GM23338 (cell line): ENCODE measurements at regions not wholly inside any gene's neighbourhood (a gene's known extent, or its start where the extent isn't known, plus 50 kb on each side); places are given as distances from the start of the nearest gene placed in this dataset.

Source experiments
- ATAC-seq: fragments of 200-7000 bp; cut with Tn5 transposase; 3 replicates; pipeline ENCODE4 v1.9.1; 2020
- DNase-seq: peaks from one replicate; pipeline ENCODE4 v3.0.0-alpha.2; 2015; ENCODE audit warnings: low spot score
- H2AFZ ChIP-seq: fragments of 200-600 bp; sonication (generic); 2 replicates; pipeline ENCODE4 v1.8.0; 2016; ENCODE audit warnings: antibody characterized with exemption, mild to moderate bottlenecking, moderate library complexity
- H3F3A ChIP-seq: fragments of 200-600 bp; sonication (generic); replicated peaks from 2 replicates; pipeline ENCODE4 v1.8.0; 2017; ENCODE audit warnings: antibody characterized with exemption, mixed run types, low read depth
- H3K27ac ChIP-seq: fragments of 200-600 bp; sonication (generic); 2 replicates; pipeline ENCODE4 v1.6.1; 2016; ENCODE audit warnings: low read depth
- H3K27me3 ChIP-seq: fragments of 200-600 bp; sonication (generic); 2 replicates; pipeline ENCODE4 v1.8.0; 2016; ENCODE audit warnings: mild to moderate bottlenecking, mixed run types, moderate library complexity; ENCODE audit not compliant: insufficient read depth
- H3K36me3 ChIP-seq: fragments of 200-600 bp; sonication (generic); 2 replicates; pipeline ENCODE4 v1.8.0; 2016; ENCODE audit warnings: mild to moderate bottlenecking; ENCODE audit not compliant: insufficient read depth
- H3K4me1 ChIP-seq: fragments of 200-600 bp; sonication (generic); 2 replicates; pipeline ENCODE4 v1.8.0; 2016; ENCODE audit warnings: mild to moderate bottlenecking, moderate library complexity; ENCODE audit not compliant: insufficient read depth
- H3K4me2 ChIP-seq: fragments of 200-600 bp; sonication (generic); 2 replicates; pipeline ENCODE4 v1.7.1; 2017; ENCODE audit warnings: mixed run types
- H3K4me3 ChIP-seq: fragments of 200-600 bp; sonication (generic); 2 replicates; pipeline ENCODE4 v1.6.1; 2016; ENCODE audit warnings: mixed run types
- H3K79me2 ChIP-seq: fragments of 200-600 bp; sonication (generic); replicated peaks from 2 replicates; pipeline ENCODE4 v1.8.0; 2017; ENCODE audit warnings: mild to moderate bottlenecking; ENCODE audit not compliant: insufficient read depth
- H3K9me2 ChIP-seq: fragments of 200-600 bp; sonication (generic); 2 replicates; pipeline ENCODE4 v1.8.0; 2017; ENCODE audit not compliant: insufficient read depth
- H4K20me1 ChIP-seq: fragments of 200-600 bp; sonication (generic); replicated peaks from 2 replicates; pipeline ENCODE4 v1.8.0; 2017; ENCODE audit warnings: mild to moderate bottlenecking; ENCODE audit not compliant: insufficient read depth
- H3K27ac Mint-ChIP-seq: 2 replicates; pipeline ENCODE4 v1.8.0; 2020; ENCODE audit warnings: inconsistent platforms, mild to moderate bottlenecking, moderate library complexity, mixed read lengths
- H3K27me3 Mint-ChIP-seq: 3 replicates; pipeline ENCODE4 v1.8.0; 2022; ENCODE audit warnings: low read depth, mild to moderate bottlenecking, moderate library complexity, mixed read lengths, inconsistent platforms; ENCODE audit not compliant: insufficient read depth, poor library complexity
- H3K36me3 Mint-ChIP-seq: 3 replicates; pipeline ENCODE4 v1.8.0; 2021; ENCODE audit warnings: low read depth, mild to moderate bottlenecking, inconsistent platforms, moderate library complexity, mixed read lengths
- H3K4me1 Mint-ChIP-seq: 3 replicates; pipeline ENCODE4 v1.8.0; 2020; ENCODE audit warnings: mild to moderate bottlenecking, inconsistent platforms, mixed read lengths
- H3K4me3 Mint-ChIP-seq: 3 replicates; pipeline ENCODE4 v1.8.0; 2021; ENCODE audit warnings: moderate library complexity, mild to moderate bottlenecking, inconsistent platforms, mixed read lengths
- H3K9me3 Mint-ChIP-seq: 3 replicates; pipeline ENCODE4 v1.8.0; 2020; ENCODE audit warnings: moderate library complexity, mild to moderate bottlenecking, inconsistent platforms, mixed read lengths
- CREB1 ChIP-seq: fragments of 250-450 bp; sonication (Bioruptor Pico); IDR thresholded peaks from 2 replicates; pipeline ENCODE4 v1.5.0; 2020; ENCODE audit warnings: low read depth, mild to moderate bottlenecking, moderate library complexity
- EZH2 ChIP-seq: fragments of 200-600 bp; sonication (generic); IDR thresholded peaks from one replicate; pipeline ENCODE4 v1.8.0; 2017; ENCODE audit warnings: antibody characterized with exemption, mild to moderate bottlenecking, low read depth; ENCODE audit not compliant: unreplicated experiment
- EZH2phosphoT487 ChIP-seq: fragments of 200-600 bp; sonication (generic); IDR thresholded peaks from one replicate; pipeline ENCODE4 v1.8.1; 2018; ENCODE audit warnings: antibody characterized with exemption; ENCODE audit not compliant: unreplicated experiment
- JUNB ChIP-seq: IDR thresholded peaks from one replicate; pipeline ENCODE4 v1.6.1; 2016; ENCODE audit warnings: antibody characterized with exemption; ENCODE audit not compliant: unreplicated experiment
- NANOG ChIP-seq: IDR thresholded peaks from 2 replicates; pipeline ENCODE4 v1.6.1; 2016; ENCODE audit warnings: antibody characterized with exemption, borderline replicate concordance
- POLR2AphosphoS5 ChIP-seq: IDR thresholded peaks from 2 replicates; pipeline ENCODE4 v1.6.1; 2016; ENCODE audit warnings: antibody characterized with exemption, low read depth
- REST ChIP-seq: IDR thresholded peaks from one replicate; pipeline ENCODE4 v1.6.1; 2018; ENCODE audit warnings: antibody characterized with exemption; ENCODE audit not compliant: unreplicated experiment
- STAT1 ChIP-seq: IDR thresholded peaks from one replicate; pipeline ENCODE4 v1.6.1; 2016; ENCODE audit warnings: antibody characterized with exemption; ENCODE audit not compliant: unreplicated experiment
- ZNF114 ChIP-seq: fragments of 250-450 bp; sonication (Bioruptor Pico); IDR thresholded peaks from 2 replicates; pipeline ENCODE4 v1.5.0; 2020; ENCODE audit warnings: mild to moderate bottlenecking, moderate library complexity
- ZNF331 ChIP-seq: fragments of 250-450 bp; sonication (Bioruptor Pico); IDR thresholded peaks from 2 replicates; pipeline ENCODE4 v1.5.0; 2020; ENCODE audit warnings: low read depth, mild to moderate bottlenecking, moderate library complexity
- TF ChIP-seq, protein P1 (sequence below): fragments of 250-450 bp; sonication (Bioruptor Pico); IDR thresholded peaks from 2 replicates; pipeline ENCODE4 v1.5.0; 2020; ENCODE audit warnings: mild to moderate bottlenecking, moderate library complexity
- TF ChIP-seq, protein P2 (sequence below): IDR thresholded peaks from 2 replicates; pipeline ENCODE4 v1.6.1; 2016; ENCODE audit warnings: antibody characterized with exemption
- TF ChIP-seq, protein P3 (sequence below), 2 experiments: fragments of 200-600 bp in 1 of 2; sonication (generic) in 1 of 2; conservative IDR thresholded peaks; 2 replicates each; pipeline versions ENCODE4 v1.5.1 to v1.6.1; 2016 to 2017; ENCODE audit warnings: antibody characterized with exemption in 2 of 2, low read depth in 2 of 2, mild to moderate bottlenecking in 2 of 2, moderate library complexity in 1 of 2

DNA sequence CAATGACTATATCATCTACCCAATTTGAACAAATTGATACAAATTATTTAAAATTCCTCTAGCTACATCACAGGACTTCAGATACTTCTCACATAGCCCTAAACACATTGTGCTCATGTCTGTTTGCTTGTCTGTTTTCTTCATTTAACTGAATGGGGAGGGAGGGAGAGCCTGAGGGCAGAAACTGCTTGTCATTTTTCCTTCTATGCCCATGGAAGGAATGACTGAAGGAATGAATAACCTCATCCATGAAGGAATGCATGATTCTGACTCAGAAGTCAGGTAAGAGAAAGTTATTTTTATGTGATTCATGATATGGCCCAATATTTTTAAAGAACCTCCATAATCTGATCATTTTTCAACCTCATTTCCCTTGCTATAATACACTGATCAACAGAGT lies 418.0 kb upstream of the PITX2 start:
- TF ChIP-seq, protein P1, sequence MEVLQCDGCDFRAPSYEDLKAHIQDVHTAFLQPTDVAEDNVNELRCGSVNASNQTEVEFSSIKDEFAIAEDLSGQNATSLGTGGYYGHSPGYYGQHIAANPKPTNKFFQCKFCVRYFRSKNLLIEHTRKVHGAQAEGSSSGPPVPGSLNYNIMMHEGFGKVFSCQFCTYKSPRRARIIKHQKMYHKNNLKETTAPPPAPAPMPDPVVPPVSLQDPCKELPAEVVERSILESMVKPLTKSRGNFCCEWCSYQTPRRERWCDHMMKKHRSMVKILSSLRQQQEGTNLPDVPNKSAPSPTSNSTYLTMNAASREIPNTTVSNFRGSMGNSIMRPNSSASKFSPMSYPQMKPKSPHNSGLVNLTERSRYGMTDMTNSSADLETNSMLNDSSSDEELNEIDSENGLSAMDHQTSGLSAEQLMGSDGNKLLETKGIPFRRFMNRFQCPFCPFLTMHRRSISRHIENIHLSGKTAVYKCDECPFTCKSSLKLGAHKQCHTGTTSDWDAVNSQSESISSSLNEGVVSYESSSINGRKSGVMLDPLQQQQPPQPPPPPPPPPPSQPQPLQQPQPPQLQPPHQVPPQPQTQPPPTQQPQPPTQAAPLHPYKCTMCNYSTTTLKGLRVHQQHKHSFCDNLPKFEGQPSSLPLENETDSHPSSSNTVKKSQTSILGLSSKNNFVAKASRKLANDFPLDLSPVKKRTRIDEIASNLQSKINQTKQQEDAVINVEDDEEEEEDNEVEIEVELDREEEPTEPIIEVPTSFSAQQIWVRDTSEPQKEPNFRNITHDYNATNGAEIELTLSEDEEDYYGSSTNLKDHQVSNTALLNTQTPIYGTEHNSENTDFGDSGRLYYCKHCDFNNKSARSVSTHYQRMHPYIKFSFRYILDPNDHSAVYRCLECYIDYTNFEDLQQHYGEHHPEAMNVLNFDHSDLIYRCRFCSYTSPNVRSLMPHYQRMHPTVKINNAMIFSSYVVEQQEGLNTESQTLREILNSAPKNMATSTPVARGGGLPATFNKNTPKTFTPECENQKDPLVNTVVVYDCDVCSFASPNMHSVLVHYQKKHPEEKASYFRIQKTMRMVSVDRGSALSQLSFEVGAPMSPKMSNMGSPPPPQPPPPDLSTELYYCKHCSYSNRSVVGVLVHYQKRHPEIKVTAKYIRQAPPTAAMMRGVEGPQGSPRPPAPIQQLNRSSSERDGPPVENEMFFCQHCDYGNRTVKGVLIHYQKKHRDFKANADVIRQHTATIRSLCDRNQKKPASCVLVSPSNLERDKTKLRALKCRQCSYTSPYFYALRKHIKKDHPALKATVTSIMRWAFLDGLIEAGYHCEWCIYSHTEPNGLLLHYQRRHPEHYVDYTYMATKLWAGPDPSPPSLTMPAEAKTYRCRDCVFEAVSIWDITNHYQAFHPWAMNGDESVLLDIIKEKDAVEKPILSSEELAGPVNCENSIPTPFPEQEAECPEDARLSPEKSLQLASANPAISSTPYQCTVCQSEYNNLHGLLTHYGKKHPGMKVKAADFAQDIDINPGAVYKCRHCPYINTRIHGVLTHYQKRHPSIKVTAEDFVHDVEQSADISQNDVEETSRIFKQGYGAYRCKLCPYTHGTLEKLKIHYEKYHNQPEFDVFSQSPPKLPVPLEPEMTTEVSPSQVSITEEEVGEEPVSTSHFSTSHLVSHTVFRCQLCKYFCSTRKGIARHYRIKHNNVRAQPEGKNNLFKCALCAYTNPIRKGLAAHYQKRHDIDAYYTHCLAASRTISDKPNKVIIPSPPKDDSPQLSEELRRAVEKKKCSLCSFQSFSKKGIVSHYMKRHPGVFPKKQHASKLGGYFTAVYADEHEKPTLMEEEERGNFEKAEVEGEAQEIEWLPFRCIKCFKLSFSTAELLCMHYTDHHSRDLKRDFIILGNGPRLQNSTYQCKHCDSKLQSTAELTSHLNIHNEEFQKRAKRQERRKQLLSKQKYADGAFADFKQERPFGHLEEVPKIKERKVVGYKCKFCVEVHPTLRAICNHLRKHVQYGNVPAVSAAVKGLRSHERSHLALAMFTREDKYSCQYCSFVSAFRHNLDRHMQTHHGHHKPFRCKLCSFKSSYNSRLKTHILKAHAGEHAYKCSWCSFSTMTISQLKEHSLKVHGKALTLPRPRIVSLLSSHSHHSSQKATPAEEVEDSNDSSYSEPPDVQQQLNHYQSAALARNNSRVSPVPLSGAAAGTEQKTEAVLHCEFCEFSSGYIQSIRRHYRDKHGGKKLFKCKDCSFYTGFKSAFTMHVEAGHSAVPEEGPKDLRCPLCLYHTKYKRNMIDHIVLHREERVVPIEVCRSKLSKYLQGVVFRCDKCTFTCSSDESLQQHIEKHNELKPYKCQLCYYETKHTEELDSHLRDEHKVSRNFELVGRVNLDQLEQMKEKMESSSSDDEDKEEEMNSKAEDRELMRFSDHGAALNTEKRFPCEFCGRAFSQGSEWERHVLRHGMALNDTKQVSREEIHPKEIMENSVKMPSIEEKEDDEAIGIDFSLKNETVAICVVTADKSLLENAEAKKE (CRISPR knock-in tag), result no peak
- TF ChIP-seq, protein P2, sequence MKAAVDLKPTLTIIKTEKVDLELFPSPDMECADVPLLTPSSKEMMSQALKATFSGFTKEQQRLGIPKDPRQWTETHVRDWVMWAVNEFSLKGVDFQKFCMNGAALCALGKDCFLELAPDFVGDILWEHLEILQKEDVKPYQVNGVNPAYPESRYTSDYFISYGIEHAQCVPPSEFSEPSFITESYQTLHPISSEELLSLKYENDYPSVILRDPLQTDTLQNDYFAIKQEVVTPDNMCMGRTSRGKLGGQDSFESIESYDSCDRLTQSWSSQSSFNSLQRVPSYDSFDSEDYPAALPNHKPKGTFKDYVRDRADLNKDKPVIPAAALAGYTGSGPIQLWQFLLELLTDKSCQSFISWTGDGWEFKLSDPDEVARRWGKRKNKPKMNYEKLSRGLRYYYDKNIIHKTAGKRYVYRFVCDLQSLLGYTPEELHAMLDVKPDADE, result no peak
- no peak for TF ChIP-seq ZNF114 (CRISPR knock-in tag)
- TF ChIP-seq JUNB, result no peak
- TF ChIP-seq POLR2AphosphoS5, result no peak
- no peak for TF ChIP-seq ZNF331 (CRISPR knock-in tag)
- TF ChIP-seq EZH2, result no peak
- no peak for TF ChIP-seq EZH2phosphoT487
- TF ChIP-seq CREB1 (CRISPR knock-in tag), result no peak
- TF ChIP-seq, protein P3, sequence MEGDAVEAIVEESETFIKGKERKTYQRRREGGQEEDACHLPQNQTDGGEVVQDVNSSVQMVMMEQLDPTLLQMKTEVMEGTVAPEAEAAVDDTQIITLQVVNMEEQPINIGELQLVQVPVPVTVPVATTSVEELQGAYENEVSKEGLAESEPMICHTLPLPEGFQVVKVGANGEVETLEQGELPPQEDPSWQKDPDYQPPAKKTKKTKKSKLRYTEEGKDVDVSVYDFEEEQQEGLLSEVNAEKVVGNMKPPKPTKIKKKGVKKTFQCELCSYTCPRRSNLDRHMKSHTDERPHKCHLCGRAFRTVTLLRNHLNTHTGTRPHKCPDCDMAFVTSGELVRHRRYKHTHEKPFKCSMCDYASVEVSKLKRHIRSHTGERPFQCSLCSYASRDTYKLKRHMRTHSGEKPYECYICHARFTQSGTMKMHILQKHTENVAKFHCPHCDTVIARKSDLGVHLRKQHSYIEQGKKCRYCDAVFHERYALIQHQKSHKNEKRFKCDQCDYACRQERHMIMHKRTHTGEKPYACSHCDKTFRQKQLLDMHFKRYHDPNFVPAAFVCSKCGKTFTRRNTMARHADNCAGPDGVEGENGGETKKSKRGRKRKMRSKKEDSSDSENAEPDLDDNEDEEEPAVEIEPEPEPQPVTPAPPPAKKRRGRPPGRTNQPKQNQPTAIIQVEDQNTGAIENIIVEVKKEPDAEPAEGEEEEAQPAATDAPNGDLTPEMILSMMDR (conservative IDR thresholded peaks at IDR 0.05; ENCODE audit: low read depth in 2 of 2), result no peak
- no peak for TF ChIP-seq STAT1
- no peak for TF ChIP-seq REST
- TF ChIP-seq NANOG, result no peak
- Mint-ChIP-seq H3K27me3 (no peaks in the 10 kb centered on the region), H3K9me3 (no peaks in the 10 kb centered on the region), H3K4me3 (no peak overlapping the region), H3K36me3 (no peaks in the 10 kb centered on the region), H3K4me1 (peaks cover 27% of the 10 kb centered on the region), H3K27ac (no peak overlapping the region)
- H3K9me2 ChIP-seq, result no peaks in the 10 kb centered on the region
- H3K4me3 ChIP-seq, result no peak overlapping the region
- no peak for DNase-seq
- no peak overlapping the region for H2AFZ ChIP-seq
- no peak for ATAC-seq
- no peaks in the 10 kb centered on the region for H3K36me3 ChIP-seq
- no peaks in the 10 kb centered on the region for H3K27me3 ChIP-seq
- peaks cover 17% of the 10 kb centered on the region for H3K4me1 ChIP-seq
- no peaks in the 10 kb centered on the region for H3K79me2 ChIP-seq
- no peaks in the 10 kb centered on the region for H3F3A ChIP-seq
- H3K27ac ChIP-seq, result no peak overlapping the region
- no peak overlapping the region for H3K4me2 ChIP-seq
- H4K20me1 ChIP-seq, result no peaks in the 10 kb centered on the region
